ENCODE measurements at regions not wholly inside any gene's neighbourhood (a gene's known extent, or its start where the extent isn't known, plus 50 kb on each side); places are given as distances from the start of the nearest gene placed in this dataset.

- no peak for DNase-seq
- intact Hi-C loops (cut with DNase I), result no loop called here
- ATAC-seq (ENCODE audit: poor library complexity), result no peak
Measured at GRCh38 chr13:62320129-62321108, 904.8 kb upstream of the PCDH20 start.

GRCh38 chr13:62309904-62310303, 894.3 kb upstream of the PCDH20 start:
- DNase-seq (no peak), ATAC-seq (ENCODE audit: poor library complexity) (no peak)
- intact Hi-C loops (cut with DNase I), result no loop called here

GRCh38 chr13:62305756-62306155, 890.1 kb upstream of the PCDH20 start:
- no peak for ATAC-seq (ENCODE audit: poor library complexity)
- no peak for DNase-seq
- intact Hi-C loops (cut with DNase I), result no loop called here

DNA sequence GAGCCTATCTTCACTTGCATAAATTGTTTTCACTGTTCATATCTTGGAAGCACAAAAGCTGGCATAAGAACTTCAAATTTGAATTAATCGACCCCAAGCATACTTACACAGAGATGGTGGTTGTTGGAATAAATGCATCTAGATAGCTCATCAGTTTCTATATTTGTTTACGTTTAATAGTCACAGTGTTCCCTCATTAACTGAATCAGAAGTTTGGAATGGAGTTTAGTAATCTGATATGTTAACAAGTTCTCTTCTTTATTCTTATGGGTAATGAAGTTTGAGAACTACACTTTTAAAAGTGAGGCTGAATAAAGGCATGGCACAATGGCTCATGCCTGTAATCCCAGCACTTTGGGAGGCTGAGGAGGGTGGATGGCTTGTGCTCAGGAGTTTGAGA, 886.7 kb upstream of the PCDH20 start:
- DNase-seq, result no peak
- intact Hi-C loops (cut with DNase I), result no loop called here
- no peak for ATAC-seq (ENCODE audit: poor library complexity)

DNA sequence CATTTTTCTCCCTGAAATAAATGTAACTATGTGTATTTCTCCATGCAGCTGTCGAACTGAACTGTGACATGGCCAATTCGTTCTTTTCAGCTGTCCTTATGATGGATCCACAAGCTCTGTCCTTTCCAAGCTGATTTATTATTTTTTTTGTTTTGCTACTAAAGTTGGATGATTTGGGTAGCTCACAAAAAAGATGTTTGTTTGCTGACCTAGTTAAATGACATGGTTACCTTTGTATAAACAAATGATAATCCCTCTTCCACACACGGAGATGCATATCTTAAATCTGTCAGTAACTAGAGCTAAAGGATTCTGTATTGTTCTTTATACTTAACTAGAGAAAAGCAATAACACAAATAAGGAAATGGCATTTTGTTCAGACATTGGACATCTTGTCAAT, 884.3 kb upstream of the PCDH20 start:
- ATAC-seq (ENCODE audit: poor library complexity) (no peak), DNase-seq (no peak)
- intact Hi-C loops (cut with DNase I), result no loop called here

DNA sequence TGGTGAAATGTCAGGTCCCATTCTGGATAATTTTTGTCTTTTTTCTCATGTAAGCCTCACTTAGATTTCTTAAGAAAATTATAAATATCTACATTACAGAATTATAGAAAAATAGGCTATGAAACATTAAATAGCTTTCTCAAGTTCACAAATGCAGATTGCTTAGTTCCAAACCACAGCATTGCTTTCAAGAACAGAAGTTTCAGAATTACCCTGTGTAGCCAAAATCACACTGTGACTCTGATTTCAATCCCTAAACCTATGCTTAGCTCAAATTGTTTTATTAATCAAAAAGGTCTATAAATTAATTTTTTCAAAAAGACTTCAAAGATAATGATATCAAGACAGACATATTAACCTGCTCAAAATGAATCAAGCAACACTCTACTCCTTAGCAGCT, 881.2 kb upstream of the PCDH20 start:
- no peak for DNase-seq
- no peak for ATAC-seq (ENCODE audit: poor library complexity)
- intact Hi-C loops (cut with DNase I), result no loop called here

GRCh38 chr13:62294244-62294643, 878.6 kb upstream of the PCDH20 start:
- intact Hi-C loops (cut with DNase I), result no loop called here

DNA sequence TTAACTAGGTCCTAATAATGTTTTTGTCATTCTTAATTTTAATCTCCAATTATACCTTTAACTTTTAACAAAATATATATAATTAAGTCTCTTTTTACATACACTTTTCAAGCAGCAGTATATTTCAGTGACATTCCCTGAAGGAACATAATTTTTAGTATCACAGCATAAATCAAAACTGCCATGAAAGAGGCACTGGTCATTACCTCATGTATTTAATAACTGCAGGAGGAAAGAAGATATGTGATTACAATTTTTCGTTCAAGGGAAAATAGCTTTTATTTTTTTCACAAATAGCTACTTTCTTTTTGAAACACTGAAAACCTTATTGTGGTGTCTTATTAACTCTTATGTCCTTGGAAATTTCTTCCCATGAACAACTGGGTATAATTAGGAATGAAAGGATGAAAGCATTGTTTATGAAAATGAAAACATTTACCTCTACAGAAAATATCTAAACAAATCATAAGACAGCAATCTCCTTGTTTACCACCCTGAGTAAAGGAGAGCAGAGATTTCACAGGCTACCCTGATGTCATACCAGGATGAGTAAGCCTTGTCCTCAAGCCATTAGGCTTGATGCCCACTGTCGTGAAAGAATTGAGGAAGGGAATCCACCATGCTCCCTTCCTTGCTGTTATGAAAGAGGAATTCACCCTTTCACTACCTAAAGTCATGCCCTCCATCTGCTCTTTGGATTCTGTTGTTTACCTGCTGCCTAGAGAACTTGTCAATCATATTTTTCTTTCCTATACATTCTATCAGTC, 877.2 kb upstream of the PCDH20 start:
- ATAC-seq (ENCODE audit: poor library complexity), result no peak
- DNase-seq, result no peak
- intact Hi-C loops (cut with DNase I), result no loop called here

More at GRCh38 chr13:62294244-62294643, 878.6 kb upstream of the PCDH20 start:
- ATAC-seq (ENCODE audit: poor library complexity) (no peak), DNase-seq (no peak)

DNA sequence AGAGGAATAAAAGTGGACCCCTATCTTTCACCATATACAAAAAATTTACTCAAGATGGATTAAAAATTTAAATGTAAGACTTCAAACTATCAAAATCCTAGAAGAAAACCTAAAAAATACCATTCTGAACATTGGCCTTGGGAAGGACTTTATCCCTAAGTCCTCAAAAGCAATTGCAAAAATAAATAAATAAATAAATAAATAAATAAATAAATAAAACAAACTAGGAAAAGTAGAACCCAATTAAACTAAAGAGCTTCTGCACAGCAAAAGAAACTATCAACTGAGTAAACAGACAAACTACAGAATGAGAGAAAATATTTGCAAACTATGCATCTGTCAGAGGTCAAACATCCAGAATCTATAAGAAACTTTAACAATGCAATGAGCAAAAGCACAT, 874.9 kb upstream of the PCDH20 start:
- no peak for ATAC-seq (ENCODE audit: poor library complexity)

DNA sequence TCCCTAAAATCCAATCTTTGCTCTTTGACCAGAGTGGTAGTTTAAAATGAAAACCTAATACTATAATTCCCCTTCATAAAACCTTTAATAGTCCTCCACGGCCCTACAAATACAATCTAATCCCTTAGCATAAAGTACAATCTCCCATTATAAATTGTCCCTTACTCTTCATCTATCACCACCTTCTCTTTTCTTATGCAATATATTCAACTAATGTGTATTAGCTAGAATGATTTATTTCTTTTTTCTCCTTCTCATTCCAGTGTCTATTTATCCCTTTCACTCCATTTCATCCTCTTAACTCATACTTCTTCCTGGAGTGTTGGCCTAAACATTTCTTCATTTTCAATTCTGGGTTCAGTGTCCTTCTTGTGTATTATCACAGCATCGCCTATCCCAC, 872.1 kb upstream of the PCDH20 start:
- no peak for DNase-seq
- intact Hi-C loops (cut with DNase I), result no loop called here
- no peak for ATAC-seq (ENCODE audit: poor library complexity)

More for the DNA sequence above, 874.9 kb upstream of the PCDH20 start:
- DNase-seq, result no peak
- intact Hi-C loops (cut with DNase I), result no loop called here

GRCh38 chr13:62280590-62280989, 864.9 kb upstream of the PCDH20 start:
- ATAC-seq (ENCODE audit: poor library complexity) (no peak), DNase-seq (no peak)
- intact Hi-C loops (cut with DNase I), result no loop called here

DNA sequence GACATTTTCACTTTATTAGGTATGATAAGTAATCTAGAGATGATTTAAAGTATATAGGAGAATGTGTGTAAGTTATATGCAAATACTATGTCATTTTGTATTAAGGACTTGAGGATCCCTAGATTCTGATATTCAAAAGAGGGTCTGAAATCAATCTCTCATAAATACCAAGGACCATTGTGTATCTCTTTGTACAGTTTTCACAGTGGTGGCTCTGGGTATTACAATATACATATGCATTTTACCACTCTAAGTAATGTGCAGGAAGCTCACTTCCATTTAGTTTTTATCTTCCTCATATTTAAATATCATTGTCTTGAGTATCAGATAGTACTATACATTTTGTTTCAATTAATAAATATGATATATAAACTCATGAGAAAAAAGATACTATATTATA, 862.6 kb upstream of the PCDH20 start:
- DNase-seq (no peak), ATAC-seq (ENCODE audit: poor library complexity) (no peak)
- intact Hi-C loops (cut with DNase I), result no loop called here

- ATAC-seq (ENCODE audit: poor library complexity), result no peak
- DNase-seq, result no peak
- intact Hi-C loops (cut with DNase I), result no loop called here
Measured at GRCh38 chr13:62251734-62252133, 836.1 kb upstream of the PCDH20 start.

GRCh38 chr13:62250501-62251201, 835.0 kb upstream of the PCDH20 start:
- intact Hi-C loops (cut with DNase I), result no loop called here
- no peak for ATAC-seq (ENCODE audit: poor library complexity)
- DNase-seq, result no peak

- intact Hi-C loops (cut with DNase I), result no loop called here
- no peak for ATAC-seq (ENCODE audit: poor library complexity)
- no peak for DNase-seq
Measured at GRCh38 chr13:62246581-62246980, 830.9 kb upstream of the PCDH20 start.

DNA sequence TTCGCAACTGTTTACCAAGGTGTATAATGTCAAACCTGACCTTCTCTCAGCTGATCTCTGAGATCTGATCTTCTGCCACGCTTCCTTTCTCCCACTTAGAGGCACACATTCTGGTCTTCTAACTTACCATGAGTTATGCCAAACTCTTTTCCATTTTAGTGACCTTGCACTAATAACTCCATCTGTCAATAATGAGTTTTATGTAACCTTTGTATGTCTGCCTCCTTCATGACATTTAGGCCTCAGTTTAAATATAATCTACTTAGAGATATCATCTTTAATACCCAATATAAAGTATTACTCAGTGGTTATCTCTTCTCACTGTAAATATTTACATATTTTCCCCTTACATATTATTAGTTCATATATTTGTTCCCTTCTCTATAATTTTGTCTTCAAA, 827.5 kb upstream of the PCDH20 start:
- no peak for ATAC-seq (ENCODE audit: poor library complexity)
- intact Hi-C loops (cut with DNase I), result no loop called here

DNA sequence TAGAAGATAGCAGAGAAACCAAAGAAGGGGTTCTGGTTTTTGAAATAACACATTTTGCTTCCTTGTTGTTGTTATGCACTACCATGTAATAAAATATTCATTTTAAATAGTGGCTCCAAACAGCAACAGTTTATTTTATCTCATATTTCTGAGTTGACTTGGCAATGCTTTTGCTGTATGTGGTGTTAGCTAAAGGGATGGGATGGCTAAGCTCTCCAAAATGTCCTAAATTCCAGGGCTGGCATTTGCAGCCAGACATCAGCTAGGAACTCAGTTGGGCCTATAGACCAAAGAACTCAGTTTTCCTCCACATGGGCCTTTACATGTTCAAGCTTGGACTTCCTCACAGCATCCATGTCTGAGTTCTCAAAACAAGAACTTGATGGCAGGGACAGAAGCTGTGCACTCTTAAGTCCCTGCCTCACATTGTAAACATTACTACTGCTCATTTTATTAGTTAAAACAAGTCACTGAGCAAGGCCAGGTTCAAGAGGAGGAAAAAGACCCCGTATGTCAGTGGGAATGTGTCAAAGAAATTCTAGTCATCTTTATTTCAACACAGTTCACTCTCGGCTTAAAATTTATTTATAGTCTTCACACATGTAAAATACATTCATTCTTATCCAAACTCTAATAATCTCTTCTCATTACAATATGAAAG, 819.3 kb upstream of the PCDH20 start:
- intact Hi-C loops (cut with DNase I), result no loop called here
- no peak for DNase-seq
- ATAC-seq (ENCODE audit: poor library complexity), result no peak

More for the DNA sequence above, 827.5 kb upstream of the PCDH20 start:
- DNase-seq, result no peak

- ATAC-seq (ENCODE audit: poor library complexity), result no peak
- no peak for DNase-seq
- intact Hi-C loops (cut with DNase I), result no loop called here
Measured at GRCh38 chr13:62210951-62211350, 795.3 kb upstream of the PCDH20 start.

- DNase-seq (no peak), ATAC-seq (ENCODE audit: poor library complexity) (no peak)
- intact Hi-C loops (cut with DNase I), result no loop called here
Measured at GRCh38 chr13:62209529-62209928, 793.9 kb upstream of the PCDH20 start.
